HL-60 (cell line): ENCODE measurements at regions not wholly inside any gene's neighbourhood (a gene's known extent, or its start where the extent isn't known, plus 50 kb on each side); places are given as distances from the start of the nearest gene placed in this dataset.
"Not testable (repeated sequence)": the region's sequence is repeated elsewhere in the genome, so short reads cannot be mapped to it uniquely, and the experiment has no call there.

Experiments used
- DNase-seq, 2 experiments: peaks; one replicate each; pipeline ENCODE4 v3.0.0-alpha.2; 2010 to 2020; ENCODE audit warnings: low read depth in 1 of 2, low spot score in 1 of 2
- H3K27ac ChIP-seq: fragments of 250-450 bp; sonication (Bioruptor Pico); replicated peaks from 2 replicates; pipeline ENCODE4 v1.5.1; 2020; ENCODE audit warnings: mild to moderate bottlenecking, moderate library complexity
- H3K27me3 ChIP-seq: fragments of 250-450 bp; sonication (Bioruptor Pico); 2 replicates; pipeline ENCODE4 v1.5.1; 2021; ENCODE audit warnings: mild to moderate bottlenecking, moderate library complexity; ENCODE audit not compliant: insufficient read depth, poor library complexity, severe bottlenecking
- H3K4me3 ChIP-seq: replicated peaks from 2 replicates; pipeline ENCODE4 v1.5.1; 2011; ENCODE audit warnings: mild to moderate bottlenecking, control low read depth, low read length; ENCODE audit not compliant: insufficient read depth
- GABPA ChIP-seq: IDR thresholded peaks from 2 replicates; pipeline ENCODE4 v1.6.1; 2012; ENCODE audit warnings: low read depth
- POLR2AphosphoS5 ChIP-seq: IDR thresholded peaks from 2 replicates; pipeline ENCODE4 v1.6.1; 2012; ENCODE audit warnings: low read depth
- SPI1 ChIP-seq: IDR thresholded peaks from 2 replicates; pipeline ENCODE4 v1.6.1; 2012; ENCODE audit warnings: low read depth, mild to moderate bottlenecking, borderline replicate concordance
- TF ChIP-seq, protein P1 (sequence below): IDR thresholded peaks from 2 replicates; pipeline ENCODE4 v1.6.1; 2012; ENCODE audit warnings: low read depth; ENCODE audit not compliant: insufficient replicate concordance
- TF ChIP-seq, protein P2 (sequence below): IDR thresholded peaks from one replicate; pipeline ENCODE4 v1.5.1; 2011; ENCODE audit warnings: low read length, control low read depth, inconsistent platforms; ENCODE audit not compliant: insufficient read depth

DNA sequence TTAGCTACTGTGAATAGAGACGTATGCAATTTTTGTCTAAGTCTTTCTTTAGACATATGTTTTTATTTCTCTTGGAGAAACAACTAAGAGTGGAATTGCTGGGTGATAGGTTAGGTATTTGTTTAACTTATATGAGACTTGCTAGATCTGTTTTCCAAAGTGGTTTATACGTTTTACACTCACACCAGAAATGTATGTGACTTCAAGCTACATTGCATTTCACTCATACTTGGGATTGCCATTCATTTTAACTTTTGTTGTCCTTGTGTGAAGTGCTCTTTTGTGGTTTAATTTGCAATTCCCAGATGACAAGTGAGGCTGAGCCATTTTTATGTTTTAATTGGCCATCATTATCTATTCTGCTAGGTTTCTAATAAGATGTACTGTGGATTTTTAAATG lies 817.2 kb downstream of the GLUD2 start:
- H3K4me3 ChIP-seq, result no peak overlapping the region
- no peaks in the 10 kb centered on the region for H3K27me3 ChIP-seq
- TF ChIP-seq GABPA, result no peak
- no peak overlapping the region for H3K27ac ChIP-seq
- DNase-seq, result no peak

DNA sequence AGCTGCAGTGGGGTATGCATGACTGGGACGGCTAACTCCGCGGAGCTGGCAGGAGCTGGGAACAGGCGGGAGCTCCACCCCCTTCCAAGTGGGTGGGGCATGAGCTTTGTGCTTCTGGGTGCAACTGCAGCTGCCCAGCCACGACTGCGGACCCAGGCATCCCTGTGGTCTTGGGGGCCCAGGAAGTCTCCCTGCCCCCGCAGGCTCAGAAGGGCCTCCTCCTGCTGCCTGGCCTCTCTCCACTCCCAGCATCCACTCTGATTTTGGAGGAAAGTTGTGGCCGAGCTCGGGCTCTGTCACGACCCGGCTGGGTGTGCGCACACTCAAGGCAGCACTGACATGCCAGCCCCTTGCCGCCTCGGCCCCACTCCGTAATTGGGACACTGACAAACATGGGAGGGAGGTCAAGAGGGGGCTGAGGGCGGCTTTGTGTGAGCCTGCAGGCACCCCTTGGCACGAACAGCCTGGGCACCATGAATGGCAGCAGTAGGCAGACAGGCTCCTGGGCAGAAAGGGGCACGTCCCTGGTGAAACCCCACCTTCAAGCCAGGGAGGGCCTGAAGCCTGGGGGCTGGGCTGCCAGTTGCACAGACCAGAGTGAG lies 822.6 kb downstream of the GLUD2 start:
- Histone ChIP-seq H3K27me3 (no peaks in the 10 kb centered on the region), H3K4me3 (no peak overlapping the region), H3K27ac (no peak overlapping the region)
- DNase-seq, result no peak
- TF ChIP-seq POLR2AphosphoS5, result no peak
- no peak for TF ChIP-seq GABPA
- TF ChIP-seq SPI1, result no peak
- TF ChIP-seq, protein P1, sequence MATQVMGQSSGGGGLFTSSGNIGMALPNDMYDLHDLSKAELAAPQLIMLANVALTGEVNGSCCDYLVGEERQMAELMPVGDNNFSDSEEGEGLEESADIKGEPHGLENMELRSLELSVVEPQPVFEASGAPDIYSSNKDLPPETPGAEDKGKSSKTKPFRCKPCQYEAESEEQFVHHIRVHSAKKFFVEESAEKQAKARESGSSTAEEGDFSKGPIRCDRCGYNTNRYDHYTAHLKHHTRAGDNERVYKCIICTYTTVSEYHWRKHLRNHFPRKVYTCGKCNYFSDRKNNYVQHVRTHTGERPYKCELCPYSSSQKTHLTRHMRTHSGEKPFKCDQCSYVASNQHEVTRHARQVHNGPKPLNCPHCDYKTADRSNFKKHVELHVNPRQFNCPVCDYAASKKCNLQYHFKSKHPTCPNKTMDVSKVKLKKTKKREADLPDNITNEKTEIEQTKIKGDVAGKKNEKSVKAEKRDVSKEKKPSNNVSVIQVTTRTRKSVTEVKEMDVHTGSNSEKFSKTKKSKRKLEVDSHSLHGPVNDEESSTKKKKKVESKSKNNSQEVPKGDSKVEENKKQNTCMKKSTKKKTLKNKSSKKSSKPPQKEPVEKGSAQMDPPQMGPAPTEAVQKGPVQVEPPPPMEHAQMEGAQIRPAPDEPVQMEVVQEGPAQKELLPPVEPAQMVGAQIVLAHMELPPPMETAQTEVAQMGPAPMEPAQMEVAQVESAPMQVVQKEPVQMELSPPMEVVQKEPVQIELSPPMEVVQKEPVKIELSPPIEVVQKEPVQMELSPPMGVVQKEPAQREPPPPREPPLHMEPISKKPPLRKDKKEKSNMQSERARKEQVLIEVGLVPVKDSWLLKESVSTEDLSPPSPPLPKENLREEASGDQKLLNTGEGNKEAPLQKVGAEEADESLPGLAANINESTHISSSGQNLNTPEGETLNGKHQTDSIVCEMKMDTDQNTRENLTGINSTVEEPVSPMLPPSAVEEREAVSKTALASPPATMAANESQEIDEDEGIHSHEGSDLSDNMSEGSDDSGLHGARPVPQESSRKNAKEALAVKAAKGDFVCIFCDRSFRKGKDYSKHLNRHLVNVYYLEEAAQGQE, result no peak
- TF ChIP-seq, protein P2, sequence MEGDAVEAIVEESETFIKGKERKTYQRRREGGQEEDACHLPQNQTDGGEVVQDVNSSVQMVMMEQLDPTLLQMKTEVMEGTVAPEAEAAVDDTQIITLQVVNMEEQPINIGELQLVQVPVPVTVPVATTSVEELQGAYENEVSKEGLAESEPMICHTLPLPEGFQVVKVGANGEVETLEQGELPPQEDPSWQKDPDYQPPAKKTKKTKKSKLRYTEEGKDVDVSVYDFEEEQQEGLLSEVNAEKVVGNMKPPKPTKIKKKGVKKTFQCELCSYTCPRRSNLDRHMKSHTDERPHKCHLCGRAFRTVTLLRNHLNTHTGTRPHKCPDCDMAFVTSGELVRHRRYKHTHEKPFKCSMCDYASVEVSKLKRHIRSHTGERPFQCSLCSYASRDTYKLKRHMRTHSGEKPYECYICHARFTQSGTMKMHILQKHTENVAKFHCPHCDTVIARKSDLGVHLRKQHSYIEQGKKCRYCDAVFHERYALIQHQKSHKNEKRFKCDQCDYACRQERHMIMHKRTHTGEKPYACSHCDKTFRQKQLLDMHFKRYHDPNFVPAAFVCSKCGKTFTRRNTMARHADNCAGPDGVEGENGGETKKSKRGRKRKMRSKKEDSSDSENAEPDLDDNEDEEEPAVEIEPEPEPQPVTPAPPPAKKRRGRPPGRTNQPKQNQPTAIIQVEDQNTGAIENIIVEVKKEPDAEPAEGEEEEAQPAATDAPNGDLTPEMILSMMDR, result no peak

DNA sequence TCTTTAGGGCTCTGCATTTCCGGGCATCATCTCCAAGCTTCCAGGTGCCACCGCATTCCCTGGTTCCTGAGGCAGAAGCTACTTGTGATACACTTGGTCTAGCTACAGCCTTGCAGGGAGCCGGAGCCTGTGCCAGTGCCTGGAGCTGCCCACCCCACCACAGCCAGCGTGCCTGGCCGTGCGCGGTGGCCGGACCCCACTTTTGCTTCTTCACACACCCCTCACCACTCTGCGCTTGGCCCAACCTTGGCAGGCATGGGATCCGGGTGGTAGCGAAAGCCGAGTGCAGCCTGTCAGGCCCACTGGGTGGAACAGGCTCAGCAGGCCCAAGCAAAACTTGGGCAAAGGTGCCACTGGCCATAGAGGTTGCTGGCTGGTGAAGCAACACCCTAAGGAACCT lies 823.7 kb downstream of the GLUD2 start:
- Histone ChIP-seq H3K27ac (no peak overlapping the region), H3K27me3 (no peaks in the 10 kb centered on the region), H3K4me3 (no peak overlapping the region)
- DNase-seq, result no peak
- TF ChIP-seq, protein P1, result no peak
- TF ChIP-seq, protein P2, result no peak
- TF ChIP-seq POLR2AphosphoS5 (no peak), SPI1 (no peak), GABPA (no peak)

DNA sequence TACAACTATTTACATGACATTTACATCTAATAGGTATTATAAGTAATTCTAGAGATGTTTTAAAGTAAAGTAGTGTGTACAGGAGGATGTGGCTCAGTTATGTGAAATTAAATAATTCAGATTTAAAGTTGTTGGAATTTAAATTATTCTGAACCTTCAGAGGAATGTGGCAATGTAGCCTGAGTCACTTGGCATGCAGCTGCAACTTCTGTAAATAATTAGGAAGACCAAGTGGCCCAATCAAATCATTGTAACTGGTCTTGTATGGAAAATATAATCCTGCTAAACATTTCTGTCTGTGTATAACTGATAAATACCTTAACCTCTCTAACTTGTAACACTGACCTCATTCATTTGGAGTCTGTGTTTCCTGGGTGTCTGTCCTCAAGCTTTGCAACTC lies 828.9 kb downstream of the GLUD2 start:
- TF ChIP-seq GABPA (no peak), POLR2AphosphoS5 (no peak)
- TF ChIP-seq, protein P2, result no peak
- Histone ChIP-seq H3K27ac (no peak overlapping the region), H3K27me3 (no peaks in the 10 kb centered on the region), H3K4me3 (no peak overlapping the region)
- no peak for DNase-seq

DNA sequence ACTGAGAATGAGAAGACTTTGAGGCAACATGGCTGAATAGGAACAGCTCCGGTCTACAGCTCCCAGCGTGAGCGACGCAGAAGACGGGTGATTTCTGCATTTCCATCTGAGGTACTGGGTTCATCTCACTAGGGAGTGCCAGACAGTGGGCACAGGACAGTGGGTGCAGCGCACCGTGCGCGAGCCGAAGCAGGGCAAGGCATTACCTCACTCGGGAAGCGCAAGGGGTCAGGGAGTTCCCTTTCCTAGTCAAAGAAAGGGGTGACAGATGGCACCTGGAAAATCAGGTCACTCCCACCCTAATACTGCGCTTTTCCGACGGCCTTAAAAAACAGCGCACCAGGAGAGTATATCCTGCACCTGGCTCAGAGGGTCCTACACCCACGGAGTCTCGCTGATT lies 829.9 kb downstream of the GLUD2 start:
- DNase-seq, H3K27ac ChIP-seq, H3K4me3 ChIP-seq, H3K27me3 ChIP-seq: not testable (repeated sequence)
